Thyroid gland (tissue), 4 donors: ENCODE measurements at regions not wholly inside any gene's neighbourhood (a gene's known extent, or its start where the extent isn't known, plus 50 kb on each side); places are given as distances from the start of the nearest gene placed in this dataset.

Source experiments
- DNase-seq, 2 donors: peaks; one replicate each; pipeline ENCODE4 v3.0.0-alpha.2; 2019
- H3K27ac ChIP-seq, 3 donors: fragments of 200-600 bp; sonication (generic); 1 replicate in 2 of 3; 2 replicates in 1 of 3; pipeline ENCODE4 v1.5.1; 2016 to 2019; ENCODE audit warnings: mild to moderate bottlenecking in 1 of 3, moderate library complexity in 1 of 3
- H3K27me3 ChIP-seq: fragments of 200-600 bp; sonication (generic); one replicate; pipeline ENCODE4 v1.5.1; 2019
- H3K36me3 ChIP-seq, 2 donors: fragments of 200-600 bp; sonication (generic); one replicate each; pipeline ENCODE4 v1.5.1; 2016 to 2019
- H3K4me1 ChIP-seq, 2 donors: fragments of 200-600 bp; sonication (generic); one replicate each; pipeline ENCODE4 v1.5.1; 2017 to 2019
- H3K4me3 ChIP-seq, 3 donors: fragments of 200-600 bp; sonication (generic); replicated peaks in 1 of 3; 1 replicate in 2 of 3; 2 replicates in 1 of 3; pipeline ENCODE4 v1.5.1; 2016; ENCODE audit warnings: mild to moderate bottlenecking in 1 of 3
- H3K9me3 ChIP-seq: fragments of 200-600 bp; sonication (generic); one replicate; pipeline ENCODE4 v1.5.1; 2017
- CTCF ChIP-seq, 6 experiments: fragments of 200-600 bp in 3 of 6; fragments of 450-650 bp in 3 of 6; sonication (generic) in 3 of 6; IDR thresholded peaks; one replicate each; pipeline ENCODE4 v1.5.1; 2016 to 2019; ENCODE audit warnings: antibody characterized with exemption in 6 of 6, mild to moderate bottlenecking in 2 of 6, inconsistent platforms in 1 of 6, moderate library complexity in 1 of 6
- POLR2A ChIP-seq, 2 donors: fragments of 450-650 bp; IDR thresholded peaks; one replicate each; pipeline ENCODE4 v1.6.1; 2017; ENCODE audit warnings: antibody characterized with exemption in 2 of 2, mild to moderate bottlenecking in 2 of 2, moderate library complexity in 1 of 2
- WGBS, 2 donors: methylation state at CpG; one replicate each; pipeline ENCODE4 v1.1.5; 2017; 5-methylcytosine and 5-hydroxymethylcytosine counted together
- intact Hi-C: fragments of 100-400 bp; cut with DNase I; formaldehyde crosslinking; loops from one replicate; pipeline ENCODE4 v1.15.1; 2023

- no peak overlapping the region for H3K4me3 ChIP-seq
- no peaks in the 10 kb centered on the region for H3K27me3 ChIP-seq
- DNase-seq = no peak
- TF ChIP-seq POLR2A (IDR thresholded peaks at IDR 0.05) (no peak), CTCF (IDR thresholded peaks at IDR 0.05) (no peak)
- WGBS, 2 donors = 58 to 64% methylated on average over 5 of the region's 5 CpGs
- intact Hi-C loops = no loop called here
- H3K36me3 ChIP-seq = no peaks in the 10 kb centered on the region
- no peaks in the 10 kb centered on the region for H3K9me3 ChIP-seq
- no peak overlapping the region for H3K27ac ChIP-seq
- no peaks in the 10 kb centered on the region for H3K4me1 ChIP-seq
Observed at GRCh38 chr1:164311377-164311776, 247.6 kb upstream of the PBX1 start.

GRCh38 chr1:164320790-164321731 lies 237.9 kb upstream of the PBX1 start:
- Histone ChIP-seq H3K27me3 (no peaks in the 10 kb centered on the region), H3K9me3 (no peaks in the 10 kb centered on the region), H3K4me3 (peak overlapping the region in 1 of 3 donors; percentile 17), H3K4me1 (peaks cover 0 to 6% of the 10 kb centered on the region in 2 donors), H3K36me3 (no peaks in the 10 kb centered on the region), H3K27ac (no peak overlapping the region)
- WGBS, 2 donors = 11 to 12% methylated on average over 40 to 44 of the region's 56 CpGs
- intact Hi-C loops = no loop called here
- peak; percentile 50 to 51 for DNase-seq
- no peak for TF ChIP-seq POLR2A (IDR thresholded peaks at IDR 0.05)
- no peak for TF ChIP-seq CTCF (IDR thresholded peaks at IDR 0.05)

- WGBS, 2 donors = 90 to 94% methylated on average over 6 of the region's 6 CpGs
- intact Hi-C loops = no loop called here
Observed at GRCh38 chr1:164325786-164326185, 233.2 kb upstream of the PBX1 start.

GRCh38 chr1:164333387-164333786 lies 225.6 kb upstream of the PBX1 start:
- no peaks in the 10 kb centered on the region for H3K36me3 ChIP-seq
- H3K9me3 ChIP-seq = no peaks in the 10 kb centered on the region
- no peaks in the 10 kb centered on the region for H3K4me1 ChIP-seq
- no peak overlapping the region for H3K4me3 ChIP-seq
- H3K27me3 ChIP-seq = no peaks in the 10 kb centered on the region
- WGBS, 2 donors = 93 to 96% methylated on average over 5 of the region's 5 CpGs
- intact Hi-C loops = no loop called here
- TF ChIP-seq POLR2A (IDR thresholded peaks at IDR 0.05) = no peak
- TF ChIP-seq CTCF (IDR thresholded peaks at IDR 0.05) = no peak
- H3K27ac ChIP-seq = no peak overlapping the region
- no peak for DNase-seq

More at GRCh38 chr1:164325786-164326185, 233.2 kb upstream of the PBX1 start:
- H3K27ac ChIP-seq = no peak overlapping the region
- TF ChIP-seq POLR2A (IDR thresholded peaks at IDR 0.05) (no peak), CTCF (IDR thresholded peaks at IDR 0.05) (no peak)
- DNase-seq = no peak
- no peaks in the 10 kb centered on the region for H3K27me3 ChIP-seq
- peaks cover 0 to 2% of the 10 kb centered on the region in 2 donors for H3K4me1 ChIP-seq
- no peak overlapping the region for H3K4me3 ChIP-seq
- no peaks in the 10 kb centered on the region for H3K9me3 ChIP-seq
- H3K36me3 ChIP-seq = no peaks in the 10 kb centered on the region

GRCh38 chr1:164337394-164337793 lies 221.6 kb upstream of the PBX1 start:
- Histone ChIP-seq H3K9me3 (no peaks in the 10 kb centered on the region), H3K27me3 (no peaks in the 10 kb centered on the region), H3K36me3 (no peaks in the 10 kb centered on the region), H3K27ac (no peak overlapping the region), H3K4me1 (peaks cover 0 to 4% of the 10 kb centered on the region in 2 donors), H3K4me3 (no peak overlapping the region)
- 54 to 70% methylated on average over 2 of the region's 2 CpGs for WGBS, 2 donors
- intact Hi-C loops = no loop called here
- no peak for TF ChIP-seq CTCF (IDR thresholded peaks at IDR 0.05)
- TF ChIP-seq POLR2A (IDR thresholded peaks at IDR 0.05) = no peak
- DNase-seq = no peak
